GDM1 (cell line): ENCODE measurements at regions not wholly inside any gene's neighbourhood (a gene's known extent, or its start where the extent isn't known, plus 50 kb on each side); places are given as distances from the start of the nearest gene placed in this dataset.
"Not testable (repeated sequence)": the region's sequence is repeated elsewhere in the genome, so short reads cannot be mapped to it uniquely, and the experiment has no call there.

ENCODE experiments used
- DNase-seq: peaks from one replicate; lab custom pipeline; 2025; lab: John Stamatoyannopoulos, UW

GRCh38 chr18:34352385-34353163 lies 127.9 kb upstream of the NOL4 start:
- DNase-seq, result no peak

GRCh38 chr18:34354351-34354750 lies 129.6 kb upstream of the NOL4 start:
- no peak for DNase-seq

GRCh38 chr18:34357944-34358580 lies 133.3 kb upstream of the NOL4 start:
- no peak for DNase-seq

GRCh38 chr18:34358923-34359322 lies 134.2 kb upstream of the NOL4 start:
- no peak for DNase-seq

GRCh38 chr18:34364699-34365098 lies 140.0 kb upstream of the NOL4 start:
- no peak for DNase-seq

GRCh38 chr18:34370704-34371395 lies 146.1 kb upstream of the NOL4 start:
- no peak for DNase-seq

GRCh38 chr18:34380326-34380725 lies 155.6 kb upstream of the NOL4 start:
- DNase-seq, result no peak

- DNase-seq, result no peak
Observed at GRCh38 chr18:34385311-34385710, 160.6 kb upstream of the NOL4 start.

GRCh38 chr18:34386803-34387202 lies 162.1 kb upstream of the NOL4 start:
- DNase-seq, result no peak

GRCh38 chr18:34397286-34397896 lies 172.7 kb upstream of the NOL4 start:
- DNase-seq, result no peak

- no peak for DNase-seq
Observed at GRCh38 chr18:34399892-34400291, 175.2 kb upstream of the NOL4 start.

GRCh38 chr18:34400834-34401233 lies 176.1 kb upstream of the NOL4 start:
- no peak for DNase-seq

- no peak for DNase-seq
Observed at GRCh38 chr18:34401775-34402174, 177.1 kb upstream of the NOL4 start.

GRCh38 chr18:34407471-34407870 lies 182.8 kb upstream of the NOL4 start:
- DNase-seq, result not testable (repeated sequence)

GRCh38 chr18:34411952-34412351 lies 187.2 kb upstream of the NOL4 start:
- no peak for DNase-seq

- no peak for DNase-seq
Observed at GRCh38 chr18:34431042-34431441, 206.3 kb upstream of the NOL4 start.

- DNase-seq, result no peak
Observed at GRCh38 chr18:34444622-34445021, 219.9 kb upstream of the NOL4 start.

- no peak for DNase-seq
Observed at GRCh38 chr18:34448662-34449061, 223.9 kb upstream of the NOL4 start.

GRCh38 chr18:34457761-34458160 lies 233.0 kb upstream of the NOL4 start:
- no peak for DNase-seq

GRCh38 chr18:34458410-34458977 lies 233.8 kb upstream of the NOL4 start:
- no peak for DNase-seq

GRCh38 chr18:34461266-34461665 lies 236.6 kb upstream of the NOL4 start:
- no peak for DNase-seq

GRCh38 chr18:34467058-34467457 lies 242.3 kb upstream of the NOL4 start:
- no peak for DNase-seq
